WERI-Rb-1 (cell line): ENCODE measurements at regions not wholly inside any gene's neighbourhood (a gene's known extent, or its start where the extent isn't known, plus 50 kb on each side); places are given as distances from the start of the nearest gene placed in this dataset.

Experiments used
- DNase-seq: peaks from one replicate; pipeline ENCODE4 v3.0.0-alpha.2; 2020
- H3K27ac ChIP-seq: fragments of 250-450 bp; sonication (Bioruptor Pico); 2 replicates; pipeline ENCODE4 v1.5.1; 2020; ENCODE audit warnings: mild to moderate bottlenecking, moderate library complexity
- H3K27me3 ChIP-seq: fragments of 250-450 bp; sonication (Bioruptor Pico); 2 replicates; pipeline ENCODE4 v1.5.1; 2021; ENCODE audit warnings: mild to moderate bottlenecking, low read depth, moderate library complexity; ENCODE audit not compliant: insufficient read depth, severe bottlenecking
- H3K36me3 ChIP-seq: fragments of 250-450 bp; sonication (Bioruptor Pico); 2 replicates; pipeline ENCODE4 v1.5.1; 2020; ENCODE audit warnings: mild to moderate bottlenecking, moderate library complexity
- H3K4me3 ChIP-seq: 2 replicates; pipeline ENCODE4 v1.5.1; 2011; ENCODE audit warnings: low read depth, mild to moderate bottlenecking, control low read depth, low read length
- H3K9me3 ChIP-seq: fragments of 250-450 bp; sonication (Bioruptor Pico); 2 replicates; pipeline ENCODE4 v1.5.1; 2021; ENCODE audit warnings: mild to moderate bottlenecking, moderate library complexity; ENCODE audit not compliant: severe bottlenecking
- TF ChIP-seq, protein P1 (sequence below): IDR thresholded peaks from 2 replicates; pipeline ENCODE4 v1.5.1; 2011; ENCODE audit warnings: low read depth, mild to moderate bottlenecking, control low read depth, inconsistent platforms, low read length

DNA sequence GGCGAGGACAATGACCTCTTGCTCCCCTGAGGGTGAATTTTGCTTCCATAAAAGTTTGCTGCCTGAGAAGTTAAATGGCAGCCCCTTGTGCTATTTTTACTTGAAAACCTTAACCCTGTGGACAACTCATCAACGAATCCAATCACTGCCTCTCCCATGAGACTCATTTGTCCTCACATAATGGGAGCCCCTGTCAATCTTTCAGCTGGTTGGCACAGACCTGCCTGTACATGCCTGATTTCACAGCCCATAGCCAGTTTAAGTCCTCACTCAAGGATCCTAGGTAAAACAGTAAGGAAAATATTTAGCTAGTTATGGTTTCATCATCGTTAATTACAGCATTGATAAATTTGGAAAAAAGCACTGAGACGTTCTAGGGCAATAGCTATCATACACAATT, 207.4 kb downstream of the NHLRC3 start:
- DNase-seq = no peak
- H3K27ac ChIP-seq = no peak overlapping the region
- no peak overlapping the region for H3K4me3 ChIP-seq
- H3K27me3 ChIP-seq = no peaks in the 10 kb centered on the region
- H3K36me3 ChIP-seq = no peaks in the 10 kb centered on the region
- TF ChIP-seq, protein P1, sequence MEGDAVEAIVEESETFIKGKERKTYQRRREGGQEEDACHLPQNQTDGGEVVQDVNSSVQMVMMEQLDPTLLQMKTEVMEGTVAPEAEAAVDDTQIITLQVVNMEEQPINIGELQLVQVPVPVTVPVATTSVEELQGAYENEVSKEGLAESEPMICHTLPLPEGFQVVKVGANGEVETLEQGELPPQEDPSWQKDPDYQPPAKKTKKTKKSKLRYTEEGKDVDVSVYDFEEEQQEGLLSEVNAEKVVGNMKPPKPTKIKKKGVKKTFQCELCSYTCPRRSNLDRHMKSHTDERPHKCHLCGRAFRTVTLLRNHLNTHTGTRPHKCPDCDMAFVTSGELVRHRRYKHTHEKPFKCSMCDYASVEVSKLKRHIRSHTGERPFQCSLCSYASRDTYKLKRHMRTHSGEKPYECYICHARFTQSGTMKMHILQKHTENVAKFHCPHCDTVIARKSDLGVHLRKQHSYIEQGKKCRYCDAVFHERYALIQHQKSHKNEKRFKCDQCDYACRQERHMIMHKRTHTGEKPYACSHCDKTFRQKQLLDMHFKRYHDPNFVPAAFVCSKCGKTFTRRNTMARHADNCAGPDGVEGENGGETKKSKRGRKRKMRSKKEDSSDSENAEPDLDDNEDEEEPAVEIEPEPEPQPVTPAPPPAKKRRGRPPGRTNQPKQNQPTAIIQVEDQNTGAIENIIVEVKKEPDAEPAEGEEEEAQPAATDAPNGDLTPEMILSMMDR = no peak
- H3K9me3 ChIP-seq = no peaks in the 10 kb centered on the region

DNA sequence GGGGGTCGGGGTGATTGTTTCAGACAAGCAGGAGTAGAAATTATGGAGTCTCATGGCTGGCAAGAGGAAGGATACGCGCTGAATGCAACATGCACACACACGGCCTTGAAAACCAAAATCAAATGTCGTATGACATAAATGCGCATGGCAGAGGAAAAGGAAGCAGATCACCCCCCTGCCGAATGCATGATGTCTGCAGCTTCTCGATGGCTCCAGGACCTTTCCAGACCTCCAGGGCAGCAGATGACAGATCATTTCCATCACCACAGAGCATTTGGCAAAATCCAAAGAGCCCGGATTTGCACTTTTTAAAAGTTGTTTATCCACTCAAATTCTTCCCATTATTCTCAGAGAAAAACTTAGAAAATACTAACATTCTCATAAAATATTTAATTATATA, 211.7 kb downstream of the NHLRC3 start:
- DNase-seq = no peak
- Histone ChIP-seq H3K4me3 (no peak overlapping the region), H3K36me3 (no peaks in the 10 kb centered on the region), H3K9me3 (no peaks in the 10 kb centered on the region), H3K27me3 (no peaks in the 10 kb centered on the region), H3K27ac (no peak overlapping the region)
- TF ChIP-seq, protein P1 = no peak

DNA sequence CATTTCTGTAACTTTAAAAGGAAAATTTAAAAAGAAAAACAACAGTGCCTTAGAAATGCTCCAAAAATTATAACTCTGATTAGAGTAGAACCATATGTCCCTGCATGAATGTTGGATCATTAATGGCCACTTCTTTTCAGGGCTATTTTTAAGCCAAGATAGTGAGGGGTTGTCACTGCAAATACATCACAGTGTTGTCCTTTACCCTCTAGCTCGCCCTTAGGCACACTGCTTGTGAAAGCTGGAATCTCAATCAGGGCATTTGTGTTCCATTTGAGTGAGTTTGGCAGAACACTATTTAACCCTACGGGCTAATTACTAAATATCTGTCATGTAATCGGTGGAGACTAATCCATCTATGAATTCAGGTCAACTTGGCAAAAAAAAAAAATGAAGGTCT, 212.2 kb downstream of the NHLRC3 start:
- TF ChIP-seq, protein P1 = no peak
- DNase-seq = no peak
- no peaks in the 10 kb centered on the region for H3K9me3 ChIP-seq
- H3K27ac ChIP-seq = no peak overlapping the region
- no peak overlapping the region for H3K4me3 ChIP-seq
- no peaks in the 10 kb centered on the region for H3K27me3 ChIP-seq
- no peaks in the 10 kb centered on the region for H3K36me3 ChIP-seq

DNA sequence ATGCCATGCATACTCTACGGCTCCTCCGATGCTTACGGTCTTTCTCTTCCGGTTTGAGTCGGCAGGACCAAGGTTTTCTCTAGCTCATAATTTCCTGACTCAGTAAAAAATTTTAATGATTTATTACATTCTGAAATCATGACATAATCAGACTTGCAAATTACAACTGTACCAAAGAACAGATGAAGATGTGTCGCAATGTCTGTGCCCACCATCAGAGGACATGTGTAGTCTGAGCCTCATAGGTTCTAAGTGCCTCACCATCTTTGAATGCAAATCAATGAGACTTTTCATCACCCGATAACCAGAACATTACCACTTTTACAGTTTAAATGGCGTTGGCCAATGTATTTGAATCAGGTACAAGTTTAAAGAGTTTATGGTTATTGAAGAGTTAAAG, 213.1 kb downstream of the NHLRC3 start:
- Histone ChIP-seq H3K9me3 (no peaks in the 10 kb centered on the region), H3K4me3 (no peak overlapping the region), H3K27ac (no peak overlapping the region), H3K36me3 (no peaks in the 10 kb centered on the region), H3K27me3 (no peaks in the 10 kb centered on the region)
- TF ChIP-seq, protein P1 = no peak
- DNase-seq = no peak

DNA sequence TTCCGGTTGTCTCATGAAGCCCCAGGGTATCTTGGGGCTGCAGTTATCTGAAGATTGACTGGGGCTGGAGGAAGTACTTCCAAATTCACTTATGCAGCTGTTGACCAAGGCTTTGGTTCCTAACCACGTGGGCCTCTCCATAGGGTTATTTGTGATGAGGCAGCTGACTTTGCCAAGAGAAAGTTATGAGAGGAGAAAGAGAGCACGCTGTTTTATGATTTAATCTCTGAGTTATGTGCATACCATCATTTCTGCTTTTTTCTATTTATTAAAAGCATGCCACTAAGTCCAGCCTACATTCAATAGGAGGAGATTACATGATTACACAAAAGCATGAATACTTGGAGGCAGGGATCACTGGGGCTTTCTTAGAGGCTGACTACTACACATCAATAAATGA, 215.5 kb downstream of the NHLRC3 start:
- H3K4me3 ChIP-seq = no peak overlapping the region
- H3K36me3 ChIP-seq = no peaks in the 10 kb centered on the region
- H3K27ac ChIP-seq = no peak overlapping the region
- H3K9me3 ChIP-seq = no peaks in the 10 kb centered on the region
- DNase-seq = no peak
- TF ChIP-seq, protein P1 = no peak
- no peaks in the 10 kb centered on the region for H3K27me3 ChIP-seq

DNA sequence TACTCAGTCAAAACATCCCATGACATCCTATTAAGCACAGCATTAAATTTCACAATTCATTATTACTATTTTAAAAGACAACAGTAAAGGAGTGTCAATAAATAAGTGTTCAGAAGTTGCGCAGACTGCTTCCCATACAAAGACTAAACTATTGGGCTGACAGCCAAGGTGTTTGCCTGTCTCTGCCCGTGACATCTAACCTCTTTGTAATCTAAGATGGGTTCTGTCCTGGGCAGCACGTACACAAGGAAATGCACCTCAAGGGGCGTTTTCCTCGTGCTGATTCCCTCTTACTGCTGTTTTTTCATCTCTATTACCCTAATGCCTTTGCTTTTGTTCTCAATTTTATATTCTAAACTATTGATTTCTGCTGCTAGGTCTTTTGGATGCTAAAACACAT, 216.3 kb downstream of the NHLRC3 start:
- TF ChIP-seq, protein P1 = no peak
- Histone ChIP-seq H3K36me3 (no peaks in the 10 kb centered on the region), H3K4me3 (no peak overlapping the region), H3K27me3 (no peaks in the 10 kb centered on the region), H3K9me3 (no peaks in the 10 kb centered on the region), H3K27ac (no peak overlapping the region)
- no peak for DNase-seq
